Liver (tissue), 3 donors: ENCODE measurements at regions not wholly inside any gene's neighbourhood (a gene's known extent, or its start where the extent isn't known, plus 50 kb on each side); places are given as distances from the start of the nearest gene placed in this dataset.

Source experiments
- ATF3 ChIP-seq: IDR thresholded peaks from 2 replicates; pipeline ENCODE4 v1.6.1; 2016; ENCODE audit warnings: antibody characterized with exemption
- CTCF ChIP-seq: fragments of 150-350 bp; IDR thresholded peaks from 2 replicates; pipeline ENCODE4 v1.5.1; 2017; ENCODE audit warnings: improper control_type of control experiment, low read depth, low read length; ENCODE audit not compliant: missing input control
- EGR1 ChIP-seq, 2 donors: IDR thresholded peaks; 2 replicates each; pipeline ENCODE4 v1.6.1; 2016 to 2018; ENCODE audit warnings: antibody characterized with exemption in 2 of 2, low read depth in 2 of 2
- FOXA1 ChIP-seq: IDR thresholded peaks from 2 replicates; pipeline ENCODE4 v1.6.1; 2016; ENCODE audit warnings: antibody characterized with exemption
- FOXA2 ChIP-seq: IDR thresholded peaks from 2 replicates; pipeline ENCODE4 v1.6.1; 2016; ENCODE audit warnings: antibody characterized with exemption
- HNF4A ChIP-seq, 2 donors: conservative IDR thresholded peaks; 2 replicates each; pipeline ENCODE4 v1.6.1; 2016; ENCODE audit warnings: antibody characterized with exemption in 2 of 2, mild to moderate bottlenecking in 2 of 2
- JUND ChIP-seq, 2 donors: IDR thresholded peaks; 2 replicates each; pipeline ENCODE4 v1.6.1; 2016; ENCODE audit warnings: antibody characterized with exemption in 2 of 2
- MAX ChIP-seq: IDR thresholded peaks from 2 replicates; pipeline ENCODE4 v1.6.1; 2016; ENCODE audit warnings: antibody characterized with exemption
- RAD21 ChIP-seq, 2 donors: IDR thresholded peaks; 2 replicates each; pipeline ENCODE4 v1.6.1; 2016; ENCODE audit warnings: antibody characterized with exemption in 2 of 2, mild to moderate bottlenecking in 2 of 2
- REST ChIP-seq: IDR thresholded peaks from 2 replicates; pipeline ENCODE4 v1.6.1; 2016; ENCODE audit warnings: antibody characterized with exemption, mild to moderate bottlenecking
- SP1 ChIP-seq: IDR thresholded peaks from 2 replicates; pipeline ENCODE4 v1.6.1; 2018; ENCODE audit warnings: antibody characterized with exemption, mild to moderate bottlenecking
- TAF1 ChIP-seq: conservative IDR thresholded peaks from 2 replicates; pipeline ENCODE4 v1.6.1; 2016; ENCODE audit warnings: antibody characterized with exemption, mild to moderate bottlenecking
- YY1 ChIP-seq: IDR thresholded peaks from 2 replicates; pipeline ENCODE4 v1.6.1; 2016; ENCODE audit warnings: antibody characterized with exemption, mild to moderate bottlenecking
- ZBTB33 ChIP-seq: IDR thresholded peaks from 2 replicates; pipeline ENCODE4 v1.6.1; 2016; ENCODE audit warnings: antibody characterized with exemption
- donor health status: healthy.
- donor health status: healthy.

- no peak for TF ChIP-seq ZBTB33
- no peak for TF ChIP-seq SP1
- no peak for TF ChIP-seq RAD21 (IDR thresholded peaks at IDR 0.05)
- TF ChIP-seq CTCF, result no peak
- TF ChIP-seq MAX, result no peak
- no peak for TF ChIP-seq JUND (IDR thresholded peaks at IDR 0.05)
- TF ChIP-seq FOXA2, result no peak
- TF ChIP-seq EGR1 (IDR thresholded peaks at IDR 0.05; ENCODE audit: low read depth in 2 of 2), result no peak
- TF ChIP-seq HNF4A (conservative IDR thresholded peaks at IDR 0.05), result no peak
- no peak for TF ChIP-seq REST
- no peak for TF ChIP-seq ATF3
- no peak for TF ChIP-seq TAF1
- no peak for TF ChIP-seq FOXA1
- no peak for TF ChIP-seq YY1
Observed at GRCh38 chr1:47555306-47555705, 117.5 kb downstream of the FOXD2 start.
